ENCODE measurements at regions not wholly inside any gene's neighbourhood (a gene's known extent, or its start where the extent isn't known, plus 50 kb on each side); places are given as distances from the start of the nearest gene placed in this dataset.

DNA sequence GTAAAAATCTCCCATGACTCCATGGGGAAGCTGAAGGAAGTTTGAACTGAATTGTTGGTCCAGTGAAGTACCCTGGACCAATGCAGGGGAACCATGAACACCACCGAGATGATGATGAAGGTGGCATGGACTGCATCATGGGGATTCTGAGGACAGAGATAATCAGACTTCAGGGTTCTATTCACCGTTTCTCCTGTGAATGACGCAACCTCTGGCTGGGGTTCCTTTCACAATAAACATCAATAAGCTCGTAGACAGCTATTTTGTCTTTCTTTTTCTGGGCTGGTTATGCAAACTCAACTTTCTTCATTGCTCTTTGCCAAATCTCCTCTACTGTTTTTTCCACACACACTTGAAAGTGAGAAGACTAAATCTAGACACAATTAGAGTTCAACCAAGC, 87.9 kb upstream of the NKX2-2 start:
- Histone ChIP-seq H3K4me2 (ENCODE audit: low read length) (no peak overlapping the region), H3K9ac (ENCODE audit: low read length) (no peak overlapping the region), H2AFZ (ENCODE audit: low read depth, low read length) (no peak overlapping the region), H3F3A (ENCODE audit: insufficient read depth, low read length, poor library complexity, severe bottlenecking) (no peaks in the 10 kb centered on the region), H3K4me3 (ENCODE audit: low read length) (no peak overlapping the region), H3K27ac (ENCODE audit: low read length) (no peak overlapping the region), H3K9me3 (ENCODE audit: low read length) (peaks cover 5% of the 10 kb centered on the region), H3K27me3 (ENCODE audit: insufficient read depth, low read depth, low read length) (no peaks in the 10 kb centered on the region), H4K20me1 (ENCODE audit: insufficient read depth) (no peaks in the 10 kb centered on the region), H3K9me2 (ENCODE audit: insufficient read depth, low read length) (no peaks in the 10 kb centered on the region), H3K36me3 (ENCODE audit: insufficient read depth, low read length) (no peaks in the 10 kb centered on the region), H3K79me2 (replicated peaks; ENCODE audit: insufficient read depth, low read length) (no peaks in the 10 kb centered on the region)
- TF ChIP-seq TAF1 (IDR thresholded peaks at IDR 0.05; ENCODE audit: low read depth), result no peak
- TF ChIP-seq REST (IDR thresholded peaks at IDR 0.05; ENCODE audit: borderline replicate concordance), result no peak

DNA sequence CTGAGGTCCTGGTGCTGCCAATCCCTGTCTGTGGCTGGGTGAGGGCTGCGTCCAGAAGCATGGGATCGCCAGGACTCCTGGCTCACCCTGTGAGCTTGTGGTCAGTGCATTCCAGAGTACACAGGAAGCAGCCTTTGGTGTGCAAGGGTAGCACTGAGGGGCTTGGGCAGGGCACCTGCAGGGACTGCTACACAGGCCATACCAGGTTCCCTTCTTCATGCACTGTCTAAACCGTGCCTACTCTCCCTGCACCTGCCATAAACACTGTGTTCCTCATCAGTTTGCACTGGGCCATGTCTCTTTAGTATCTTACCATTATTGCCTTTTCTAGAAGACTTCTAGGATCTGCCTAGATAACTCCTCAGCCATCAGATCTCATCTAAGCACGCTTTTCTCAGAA, 72.8 kb upstream of the NKX2-2 start:
- Histone ChIP-seq H2AFZ (ENCODE audit: low read depth, low read length) (no peak overlapping the region), H3K9me3 (ENCODE audit: low read length) (no peaks in the 10 kb centered on the region), H3K9ac (ENCODE audit: low read length) (no peak overlapping the region), H3K9me2 (ENCODE audit: insufficient read depth, low read length) (no peaks in the 10 kb centered on the region), H3K79me2 (replicated peaks; ENCODE audit: insufficient read depth, low read length) (no peaks in the 10 kb centered on the region), H3K4me3 (ENCODE audit: low read length) (no peak overlapping the region), H3K36me3 (ENCODE audit: insufficient read depth, low read length) (no peaks in the 10 kb centered on the region), H3K27me3 (ENCODE audit: insufficient read depth, low read depth, low read length) (no peaks in the 10 kb centered on the region), H3K27ac (ENCODE audit: low read length) (no peak overlapping the region), H3K4me2 (ENCODE audit: low read length) (no peak overlapping the region), H3F3A (ENCODE audit: insufficient read depth, low read length, poor library complexity, severe bottlenecking) (no peaks in the 10 kb centered on the region), H4K20me1 (ENCODE audit: insufficient read depth) (no peaks in the 10 kb centered on the region)
- no peak for TF ChIP-seq CTCF (IDR thresholded peaks at IDR 0.05; ENCODE audit: poor library complexity, severe bottlenecking)
- no peak for TF ChIP-seq EP300 (conservative IDR thresholded peaks at IDR 0.05; ENCODE audit: poor library complexity, severe bottlenecking)
- TF ChIP-seq POLR2AphosphoS5 (IDR thresholded peaks at IDR 0.05), result no peak
- TF ChIP-seq RAD21 (conservative IDR thresholded peaks at IDR 0.05), result no peak
- no peak for TF ChIP-seq REST (IDR thresholded peaks at IDR 0.05; ENCODE audit: borderline replicate concordance)
- no peak for TF ChIP-seq TAF1 (IDR thresholded peaks at IDR 0.05; ENCODE audit: low read depth)
- no peak for TF ChIP-seq MXI1 (conservative IDR thresholded peaks at IDR 0.05; ENCODE audit: poor library complexity, severe bottlenecking)
- no peak for TF ChIP-seq SMC3 (conservative IDR thresholded peaks at IDR 0.05; ENCODE audit: poor library complexity)
- TF ChIP-seq EZH2 (IDR thresholded peaks at IDR 0.05; ENCODE audit: borderline replicate concordance, insufficient read depth, low read length, poor library complexity, severe bottlenecking), result no peak

All from neural cell (in vitro differentiated cells).